ENCODE measurements at regions not wholly inside any gene's neighbourhood (a gene's known extent, or its start where the extent isn't known, plus 50 kb on each side); places are given as distances from the start of the nearest gene placed in this dataset.
"Not testable (repeated sequence)": the region's sequence is repeated elsewhere in the genome, so short reads cannot be mapped to it uniquely, and the experiment has no call there.

DNA sequence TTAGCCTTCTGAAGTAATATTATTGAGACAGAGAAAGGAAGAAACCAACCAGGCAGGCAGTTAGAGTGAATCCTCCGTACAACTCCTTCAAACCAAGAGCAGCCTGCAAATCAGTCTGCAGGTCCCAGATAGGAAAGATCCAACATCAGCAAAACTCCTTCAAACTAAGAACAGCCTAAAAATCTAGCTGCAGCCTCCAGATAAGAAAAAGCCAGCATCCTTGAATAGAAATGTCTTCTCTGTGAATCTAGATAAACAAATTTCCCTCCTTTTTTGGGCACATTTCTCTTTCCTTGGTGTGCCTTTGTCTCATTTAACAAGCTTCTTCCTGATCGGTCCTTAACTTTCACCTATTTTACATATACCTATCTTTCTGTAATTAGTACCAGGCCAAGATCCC is 1004.6 kb upstream of the TMEFF2 start:
- H3K9me3 Mint-ChIP-seq: peaks cover 0 to 10% (median 3%) of the 10 kb centered on the region in 7 donors

DNA sequence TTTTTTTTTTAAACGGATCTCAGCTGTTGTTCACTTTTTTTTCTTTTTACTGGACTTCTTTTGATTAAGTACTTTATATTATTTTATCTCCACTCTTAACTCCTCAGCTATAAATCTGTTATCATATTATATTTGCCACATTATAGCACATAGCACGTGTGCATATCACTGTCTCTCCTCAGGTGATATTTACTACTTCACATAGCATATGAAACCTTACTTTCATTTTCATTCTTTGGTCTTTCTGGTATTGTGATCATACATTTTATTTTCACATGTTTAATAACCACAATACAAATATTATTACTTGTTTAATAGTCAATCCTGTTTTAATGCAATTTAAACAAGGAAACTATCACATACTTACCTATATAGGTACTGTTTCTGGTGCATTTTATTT is 993.1 kb upstream of the TMEFF2 start:
- no peak for DNase-seq
- no peaks in the 10 kb centered on the region for H3K4me1 ChIP-seq (ENCODE audit: control insufficient read depth in 1 of 2, insufficient read depth in 2 of 2, low read length in 2 of 2)
- Mint-ChIP-seq H3K4me3 (peak overlapping the region; percentile 48 to 75), H3K36me3 (no peaks in the 10 kb centered on the region), H3K4me1 (peaks cover 7% of the 10 kb centered on the region), H3K27ac (peak overlapping the region in 1 of 7 donors; percentile 41), H3K27me3 (ENCODE audit: low read depth in 3 of 3) (peaks cover 0 to 1% (median 0%) of the 10 kb centered on the region in 3 donors), H3K9me3 (peaks cover 0 to 3% (median 0%) of the 10 kb centered on the region in 7 donors)
- peak overlapping the region; percentile 20 to 64 (median 37) for H3K4me3 ChIP-seq (replicated peaks in 1 of 3; ENCODE audit: low read depth in 2 of 3, low read length in 3 of 3)
- H3K27ac ChIP-seq (ENCODE audit: low read depth in 1 of 2, low read length in 2 of 2): peak overlapping the region in 1 of 2 donors; percentile 0
- WGBS (ENCODE audit: insufficient coverage): no CpG with 5 or more reads among the region's 2 CpGs
- H2AFZ ChIP-seq (ENCODE audit: insufficient read depth, low read depth, low read length, poor library complexity, severe bottlenecking): peak overlapping the region; percentile 14
- H3K9ac ChIP-seq (ENCODE audit: insufficient read depth, low read length, poor library complexity, severe bottlenecking): peak overlapping the region; percentile 5
- H3K4me2 ChIP-seq (replicated peaks; ENCODE audit: extremely low read depth, low read length, poor library complexity, severe bottlenecking): peak overlapping the region; percentile 65
- intact Hi-C loops (cut with micrococcal nuclease): no loop called here
- no peaks in the 10 kb centered on the region for H4K20me1 ChIP-seq (ENCODE audit: insufficient read depth, low read length)
- H3K36me3 ChIP-seq (replicated peaks in 1 of 2; ENCODE audit: control insufficient read depth in 1 of 2, insufficient read depth in 2 of 2, low read length in 2 of 2): no peaks in the 10 kb centered on the region
- TF ChIP-seq, protein P1, sequence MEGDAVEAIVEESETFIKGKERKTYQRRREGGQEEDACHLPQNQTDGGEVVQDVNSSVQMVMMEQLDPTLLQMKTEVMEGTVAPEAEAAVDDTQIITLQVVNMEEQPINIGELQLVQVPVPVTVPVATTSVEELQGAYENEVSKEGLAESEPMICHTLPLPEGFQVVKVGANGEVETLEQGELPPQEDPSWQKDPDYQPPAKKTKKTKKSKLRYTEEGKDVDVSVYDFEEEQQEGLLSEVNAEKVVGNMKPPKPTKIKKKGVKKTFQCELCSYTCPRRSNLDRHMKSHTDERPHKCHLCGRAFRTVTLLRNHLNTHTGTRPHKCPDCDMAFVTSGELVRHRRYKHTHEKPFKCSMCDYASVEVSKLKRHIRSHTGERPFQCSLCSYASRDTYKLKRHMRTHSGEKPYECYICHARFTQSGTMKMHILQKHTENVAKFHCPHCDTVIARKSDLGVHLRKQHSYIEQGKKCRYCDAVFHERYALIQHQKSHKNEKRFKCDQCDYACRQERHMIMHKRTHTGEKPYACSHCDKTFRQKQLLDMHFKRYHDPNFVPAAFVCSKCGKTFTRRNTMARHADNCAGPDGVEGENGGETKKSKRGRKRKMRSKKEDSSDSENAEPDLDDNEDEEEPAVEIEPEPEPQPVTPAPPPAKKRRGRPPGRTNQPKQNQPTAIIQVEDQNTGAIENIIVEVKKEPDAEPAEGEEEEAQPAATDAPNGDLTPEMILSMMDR (IDR thresholded peaks at IDR 0.05): no peak
- H3K9me3 ChIP-seq (replicated peaks in 1 of 2; ENCODE audit: control insufficient read depth in 1 of 2, insufficient read depth in 1 of 2, low read length in 2 of 2): no peaks in the 10 kb centered on the region
- H3K79me2 ChIP-seq (ENCODE audit: insufficient read depth, low read length): no peaks in the 10 kb centered on the region
- no peaks in the 10 kb centered on the region for H3K27me3 ChIP-seq (ENCODE audit: control insufficient read depth in 2 of 2, insufficient read depth in 2 of 2, low read length in 2 of 2)

More for the DNA sequence above, 1004.6 kb upstream of the TMEFF2 start:
- no peak overlapping the region for H2AFZ ChIP-seq (ENCODE audit: insufficient read depth, low read depth, low read length, poor library complexity, severe bottlenecking)
- H3K4me2 ChIP-seq (replicated peaks; ENCODE audit: extremely low read depth, low read length, poor library complexity, severe bottlenecking): no peak overlapping the region
- TF ChIP-seq, protein P1 (IDR thresholded peaks at IDR 0.05): no peak
- H3K36me3 ChIP-seq (replicated peaks in 1 of 2; ENCODE audit: control insufficient read depth in 1 of 2, insufficient read depth in 2 of 2, low read length in 2 of 2): no peaks in the 10 kb centered on the region
- H3K27ac ChIP-seq (ENCODE audit: low read depth in 1 of 2, low read length in 2 of 2): no peak overlapping the region
- H3K4me1 ChIP-seq (ENCODE audit: control insufficient read depth in 1 of 2, insufficient read depth in 2 of 2, low read length in 2 of 2): no peaks in the 10 kb centered on the region
- no peaks in the 10 kb centered on the region for H3K79me2 ChIP-seq (ENCODE audit: insufficient read depth, low read length)
- no peak overlapping the region for H3K9ac ChIP-seq (ENCODE audit: insufficient read depth, low read length, poor library complexity, severe bottlenecking)
- DNase-seq: no peak
- no peaks in the 10 kb centered on the region for H3K27me3 ChIP-seq (ENCODE audit: control insufficient read depth in 2 of 2, insufficient read depth in 2 of 2, low read length in 2 of 2)
- peaks cover 0 to 2% (median 0%) of the 10 kb centered on the region in 3 donors for H3K27me3 Mint-ChIP-seq (ENCODE audit: low read depth in 3 of 3)
- H3K9me3 ChIP-seq (replicated peaks in 1 of 2; ENCODE audit: control insufficient read depth in 1 of 2, insufficient read depth in 1 of 2, low read length in 2 of 2): peaks cover 0 to 4% of the 10 kb centered on the region in 2 donors
- no peak overlapping the region for H3K27ac Mint-ChIP-seq
- no peaks in the 10 kb centered on the region for H3K4me1 Mint-ChIP-seq
- H3K36me3 Mint-ChIP-seq: no peaks in the 10 kb centered on the region
- H3K4me3 ChIP-seq (replicated peaks in 1 of 3; ENCODE audit: low read depth in 2 of 3, low read length in 3 of 3): no peak overlapping the region
- no peaks in the 10 kb centered on the region for H4K20me1 ChIP-seq (ENCODE audit: insufficient read depth, low read length)
- intact Hi-C loops (cut with micrococcal nuclease): no loop called here
- 95% methylated on average over 2 of the region's 2 CpGs for WGBS (ENCODE audit: insufficient coverage)
- no peak overlapping the region for H3K4me3 Mint-ChIP-seq

DNA sequence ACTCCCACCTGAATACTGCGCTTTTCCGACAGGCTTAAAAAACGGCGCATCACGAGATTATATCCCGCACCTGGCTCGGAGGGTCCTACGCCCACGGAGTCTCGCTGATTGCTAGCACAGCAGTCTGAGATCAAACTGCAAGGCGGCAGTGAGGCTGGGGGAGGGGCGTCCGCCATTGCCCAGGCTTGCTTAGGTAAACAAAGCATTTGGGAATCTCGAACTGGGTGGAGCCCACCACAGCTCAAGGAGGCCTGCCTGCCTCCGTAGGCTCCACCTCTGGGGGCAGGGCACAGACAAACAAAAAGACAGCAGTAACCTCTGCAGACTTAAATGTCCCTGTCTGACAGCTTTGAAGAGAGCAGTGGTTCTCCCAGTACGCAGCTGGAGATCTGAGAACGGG is 976.2 kb upstream of the TMEFF2 start:
- peak overlapping the region in 1 of 2 donors; percentile 58 for H3K4me3 Mint-ChIP-seq
- WGBS (ENCODE audit: insufficient coverage): no CpG with 5 or more reads among the region's 17 CpGs
- H3K27me3 Mint-ChIP-seq (ENCODE audit: low read depth in 3 of 3): not testable (repeated sequence)

More for the DNA sequence above, 976.2 kb upstream of the TMEFF2 start:
- H3K27me3 ChIP-seq (ENCODE audit: control insufficient read depth in 2 of 2, insufficient read depth in 2 of 2, low read length in 2 of 2); H3K79me2 ChIP-seq (ENCODE audit: insufficient read depth, low read length); intact Hi-C loops (cut with micrococcal nuclease); H3K9ac ChIP-seq (ENCODE audit: insufficient read depth, low read length, poor library complexity, severe bottlenecking); H3K9me3 ChIP-seq (replicated peaks in 1 of 2; ENCODE audit: control insufficient read depth in 1 of 2, insufficient read depth in 1 of 2, low read length in 2 of 2); H4K20me1 ChIP-seq (ENCODE audit: insufficient read depth, low read length); H3K27ac ChIP-seq (ENCODE audit: low read depth in 1 of 2, low read length in 2 of 2); H2AFZ ChIP-seq (ENCODE audit: insufficient read depth, low read depth, low read length, poor library complexity, severe bottlenecking); H3K4me2 ChIP-seq (replicated peaks; ENCODE audit: extremely low read depth, low read length, poor library complexity, severe bottlenecking); H3K4me1 ChIP-seq (ENCODE audit: control insufficient read depth in 1 of 2, insufficient read depth in 2 of 2, low read length in 2 of 2); DNase-seq; H3K4me1 Mint-ChIP-seq; H3K27ac Mint-ChIP-seq; H3K36me3 ChIP-seq (replicated peaks in 1 of 2; ENCODE audit: control insufficient read depth in 1 of 2, insufficient read depth in 2 of 2, low read length in 2 of 2); H3K9me3 Mint-ChIP-seq; H3K4me3 ChIP-seq (replicated peaks in 1 of 3; ENCODE audit: low read depth in 2 of 3, low read length in 3 of 3); H3K36me3 Mint-ChIP-seq: not testable (repeated sequence)

Measured in CD14-positive monocyte (primary cell).